Bronchial epithelial cell (primary cell): ENCODE measurements at regions not wholly inside any gene's neighbourhood (a gene's known extent, or its start where the extent isn't known, plus 50 kb on each side); places are given as distances from the start of the nearest gene placed in this dataset.

Source experiments
- DNase-seq: peaks from one replicate; pipeline ENCODE4 v3.0.0-alpha.2; 2010; ENCODE audit warnings: low read depth
- FAIRE-seq: peaks from 2 replicates; lab custom pipeline; 2011; peaks lifted over from hg19 to GRCh38; lab: Jason Lieb, UNC
- H3K27me3 ChIP-seq: 2 replicates; pipeline ENCODE4 v1.5.1; 2011; ENCODE audit warnings: low read length; ENCODE audit not compliant: control insufficient read depth, insufficient read depth
- H3K36me3 ChIP-seq: 2 replicates; pipeline ENCODE4 v1.5.1; 2011; ENCODE audit warnings: low read length; ENCODE audit not compliant: control insufficient read depth, insufficient read depth
- H3K4me3 ChIP-seq: 2 replicates; pipeline ENCODE4 v1.5.1; 2011; ENCODE audit warnings: mild to moderate bottlenecking, low read depth, low read length, control low read depth
- CTCF ChIP-seq: IDR thresholded peaks from 2 replicates; pipeline ENCODE4 v1.5.1; 2011; ENCODE audit warnings: mild to moderate bottlenecking, moderate library complexity, low read length, control low read depth, inconsistent platforms; ENCODE audit not compliant: insufficient read depth, severe bottlenecking

- no peak for DNase-seq
- Histone ChIP-seq H3K36me3 (no peaks in the 10 kb centered on the region), H3K27me3 (no peaks in the 10 kb centered on the region), H3K4me3 (no peak overlapping the region)
- no peak for FAIRE-seq
- no peak for TF ChIP-seq CTCF
These were observed 124.1 kb upstream of the NDUFV2 start for GRCh38 chr18:8978394-8978793.

GRCh38 chr18:8979258-8979988 is 123.1 kb upstream of the NDUFV2 start:
- FAIRE-seq, result no peak
- no peak overlapping the region for H3K4me3 ChIP-seq

GRCh38 chr18:8980496-8980895 is 122.0 kb upstream of the NDUFV2 start:
- TF ChIP-seq CTCF, result no peak

More at GRCh38 chr18:8979258-8979988, 123.1 kb upstream of the NDUFV2 start:
- Histone ChIP-seq H3K36me3 (no peaks in the 10 kb centered on the region), H3K27me3 (no peaks in the 10 kb centered on the region)
- no peak for TF ChIP-seq CTCF
- DNase-seq, result no peak

GRCh38 chr18:8980918-8981317 is 121.6 kb upstream of the NDUFV2 start:
- TF ChIP-seq CTCF, result no peak
- no peaks in the 10 kb centered on the region for H3K36me3 ChIP-seq
- H3K4me3 ChIP-seq, result no peak overlapping the region
- no peak for DNase-seq
- peak; percentile 40 for FAIRE-seq
- H3K27me3 ChIP-seq, result no peaks in the 10 kb centered on the region

More at GRCh38 chr18:8980496-8980895, 122.0 kb upstream of the NDUFV2 start:
- FAIRE-seq (no peak), DNase-seq (no peak)
- no peaks in the 10 kb centered on the region for H3K36me3 ChIP-seq
- H3K27me3 ChIP-seq, result no peaks in the 10 kb centered on the region
- no peak overlapping the region for H3K4me3 ChIP-seq

- Histone ChIP-seq H3K4me3 (no peak overlapping the region), H3K36me3 (no peaks in the 10 kb centered on the region), H3K27me3 (no peaks in the 10 kb centered on the region)
- TF ChIP-seq CTCF, result peak; percentile 46
- DNase-seq (peak; percentile 74), FAIRE-seq (no peak)
These were observed 119.9 kb upstream of the NDUFV2 start for GRCh38 chr18:8982416-8983183.
